Effector memory CD4-positive, alpha-beta T cell (primary cell): ENCODE measurements at regions not wholly inside any gene's neighbourhood (a gene's known extent, or its start where the extent isn't known, plus 50 kb on each side); places are given as distances from the start of the nearest gene placed in this dataset.

Experiments
- DNase-seq, 3 donors: peaks; one replicate each; pipeline ENCODE4 v3.0.0-alpha.2; 2020
- H3K27ac ChIP-seq: 2 replicates; pipeline ENCODE4 v1.7.0; 2013; ENCODE audit warnings: mild to moderate bottlenecking, low read length, moderate library complexity; ENCODE audit not compliant: insufficient read depth, poor library complexity, severe bottlenecking
- H3K27me3 ChIP-seq: replicated peaks from 2 replicates; pipeline ENCODE4 v1.7.0; 2013; ENCODE audit warnings: mild to moderate bottlenecking, low read length; ENCODE audit not compliant: insufficient read depth, control insufficient read depth, poor library complexity, severe bottlenecking
- H3K36me3 ChIP-seq: 2 replicates; pipeline ENCODE4 v1.7.0; 2013; ENCODE audit warnings: mild to moderate bottlenecking, low read length, moderate library complexity; ENCODE audit not compliant: control insufficient read depth, insufficient read depth
- H3K4me1 ChIP-seq: 2 replicates; pipeline ENCODE4 v1.7.0; 2013; ENCODE audit warnings: low read length, mild to moderate bottlenecking; ENCODE audit not compliant: control insufficient read depth, insufficient read depth, poor library complexity, severe bottlenecking
- H3K4me3 ChIP-seq: 2 replicates; pipeline ENCODE4 v1.7.0; 2013; ENCODE audit warnings: low read length, low read depth, mild to moderate bottlenecking; ENCODE audit not compliant: insufficient read depth, poor library complexity, severe bottlenecking
- H3K9me3 ChIP-seq: 2 replicates; pipeline ENCODE4 v1.7.0; 2013; ENCODE audit warnings: mild to moderate bottlenecking, low read length, moderate library complexity; ENCODE audit not compliant: control insufficient read depth

- Histone ChIP-seq H3K27me3 (no peaks in the 10 kb centered on the region), H3K4me1 (no peaks in the 10 kb centered on the region), H3K9me3 (no peaks in the 10 kb centered on the region), H3K27ac (no peak overlapping the region), H3K4me3 (no peak overlapping the region), H3K36me3 (no peaks in the 10 kb centered on the region)
- no peak for DNase-seq
Measured at GRCh38 chr6:66051812-66052211, 344.8 kb upstream of the EYS start.

GRCh38 chr6:66048684-66049474 lies 341.9 kb upstream of the EYS start:
- Histone ChIP-seq H3K36me3 (no peaks in the 10 kb centered on the region), H3K27me3 (no peaks in the 10 kb centered on the region), H3K27ac (no peak overlapping the region), H3K9me3 (no peaks in the 10 kb centered on the region), H3K4me3 (no peak overlapping the region), H3K4me1 (no peaks in the 10 kb centered on the region)
- DNase-seq: no peak

GRCh38 chr6:66032626-66033025 lies 325.6 kb upstream of the EYS start:
- Histone ChIP-seq H3K4me3 (no peak overlapping the region), H3K9me3 (no peaks in the 10 kb centered on the region), H3K27ac (no peak overlapping the region), H3K27me3 (no peaks in the 10 kb centered on the region), H3K36me3 (no peaks in the 10 kb centered on the region), H3K4me1 (no peaks in the 10 kb centered on the region)
- no peak for DNase-seq

GRCh38 chr6:66029391-66029790 lies 322.4 kb upstream of the EYS start:
- no peaks in the 10 kb centered on the region for H3K4me1 ChIP-seq
- no peaks in the 10 kb centered on the region for H3K9me3 ChIP-seq
- no peaks in the 10 kb centered on the region for H3K36me3 ChIP-seq
- no peak overlapping the region for H3K27ac ChIP-seq
- H3K4me3 ChIP-seq: no peak overlapping the region
- no peaks in the 10 kb centered on the region for H3K27me3 ChIP-seq
- DNase-seq: no peak

- no peak overlapping the region for H3K4me3 ChIP-seq
- H3K27ac ChIP-seq: no peak overlapping the region
- no peaks in the 10 kb centered on the region for H3K9me3 ChIP-seq
- H3K27me3 ChIP-seq: no peaks in the 10 kb centered on the region
- no peaks in the 10 kb centered on the region for H3K4me1 ChIP-seq
- H3K36me3 ChIP-seq: no peaks in the 10 kb centered on the region
- no peak for DNase-seq
Measured at GRCh38 chr6:65999288-65999791, 292.3 kb upstream of the EYS start.

GRCh38 chr6:65998544-65998943 lies 291.5 kb upstream of the EYS start:
- H3K27me3 ChIP-seq: no peaks in the 10 kb centered on the region
- no peak for DNase-seq
- no peak overlapping the region for H3K27ac ChIP-seq
- H3K4me1 ChIP-seq: no peaks in the 10 kb centered on the region
- H3K4me3 ChIP-seq: no peak overlapping the region
- no peaks in the 10 kb centered on the region for H3K9me3 ChIP-seq
- no peaks in the 10 kb centered on the region for H3K36me3 ChIP-seq

GRCh38 chr6:65997539-65997938 lies 290.5 kb upstream of the EYS start:
- Histone ChIP-seq H3K4me1 (no peaks in the 10 kb centered on the region), H3K4me3 (no peak overlapping the region), H3K36me3 (no peaks in the 10 kb centered on the region), H3K27ac (no peak overlapping the region), H3K27me3 (no peaks in the 10 kb centered on the region), H3K9me3 (no peaks in the 10 kb centered on the region)
- DNase-seq: no peak

- Histone ChIP-seq H3K9me3 (no peaks in the 10 kb centered on the region), H3K27me3 (no peaks in the 10 kb centered on the region), H3K4me1 (no peaks in the 10 kb centered on the region), H3K27ac (no peak overlapping the region), H3K36me3 (no peaks in the 10 kb centered on the region), H3K4me3 (no peak overlapping the region)
- DNase-seq: no peak
Measured at GRCh38 chr6:65996096-65996495, 289.1 kb upstream of the EYS start.

- H3K4me1 ChIP-seq: no peaks in the 10 kb centered on the region
- no peak overlapping the region for H3K27ac ChIP-seq
- H3K36me3 ChIP-seq: no peaks in the 10 kb centered on the region
- peaks cover 4% of the 10 kb centered on the region for H3K9me3 ChIP-seq
- no peak overlapping the region for H3K4me3 ChIP-seq
- no peaks in the 10 kb centered on the region for H3K27me3 ChIP-seq
- DNase-seq: no peak
Measured at GRCh38 chr6:65989676-65990075, 282.6 kb upstream of the EYS start.

GRCh38 chr6:65988006-65988405 lies 281.0 kb upstream of the EYS start:
- Histone ChIP-seq H3K9me3 (peaks cover 4% of the 10 kb centered on the region), H3K4me1 (no peaks in the 10 kb centered on the region), H3K27me3 (no peaks in the 10 kb centered on the region), H3K4me3 (no peak overlapping the region), H3K36me3 (no peaks in the 10 kb centered on the region), H3K27ac (no peak overlapping the region)
- no peak for DNase-seq
